Central memory CD8-positive, alpha-beta T cell (primary cell): ENCODE measurements at regions not wholly inside any gene's neighbourhood (a gene's known extent, or its start where the extent isn't known, plus 50 kb on each side); places are given as distances from the start of the nearest gene placed in this dataset.
"Not testable (repeated sequence)": the region's sequence is repeated elsewhere in the genome, so short reads cannot be mapped to it uniquely, and the experiment has no call there.

Source experiments
- ATAC-seq: fragments of 150-1000 bp; cut with Tn5 transposase; replicated peaks from 2 replicates; pipeline ENCODE4 v1.10.0; 2022; ENCODE audit warnings: mild to moderate bottlenecking, moderate FRiP score, moderate number of reproducible peaks; ENCODE audit not compliant: poor library complexity, severe bottlenecking; ENCODE audit errors: extremely low read depth
- DNase-seq, 2 donors: peaks; one replicate each; pipeline ENCODE4 v3.0.0; 2021; ENCODE audit warnings: low spot score in 2 of 2
- H3K27ac Mint-ChIP-seq: one replicate; pipeline ENCODE4 v1.8.0; 2022; ENCODE audit warnings: low read depth, mild to moderate bottlenecking, moderate library complexity, mixed read lengths
- H3K27me3 Mint-ChIP-seq: one replicate; pipeline ENCODE4 v1.8.0; 2022; ENCODE audit warnings: mixed read lengths
- H3K36me3 Mint-ChIP-seq: one replicate; pipeline ENCODE4 v1.8.0; 2022; ENCODE audit warnings: mild to moderate bottlenecking, moderate library complexity, mixed read lengths; ENCODE audit not compliant: insufficient read depth
- H3K4me1 Mint-ChIP-seq: one replicate; pipeline ENCODE4 v1.8.0; 2022; ENCODE audit warnings: mixed read lengths
- H3K4me3 Mint-ChIP-seq: one replicate; pipeline ENCODE4 v1.8.0; 2022; ENCODE audit warnings: mild to moderate bottlenecking, moderate library complexity, mixed read lengths
- H3K9me3 Mint-ChIP-seq: one replicate; pipeline ENCODE4 v1.8.0; 2022; ENCODE audit warnings: mixed read lengths

DNA sequence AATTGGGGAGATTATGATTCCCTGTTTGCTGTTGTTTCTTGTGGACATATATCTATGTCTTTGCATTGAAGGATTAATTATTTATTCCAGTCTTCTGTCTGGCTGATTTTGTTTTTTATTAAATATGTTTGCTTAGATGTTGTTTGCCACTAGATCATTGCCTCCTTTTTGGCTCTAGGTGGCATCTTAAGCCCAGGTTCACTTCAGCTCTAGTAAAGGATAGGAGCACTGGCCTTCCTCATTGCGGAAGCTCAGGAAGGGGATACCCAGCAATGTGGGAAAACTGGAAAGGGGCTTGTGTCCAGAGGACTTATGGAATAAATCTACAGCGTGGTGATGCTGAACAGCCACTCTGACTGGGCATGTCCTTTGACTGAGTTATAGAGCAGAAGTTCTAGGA, 821.6 kb downstream of the PDCD6IP start:
- ATAC-seq (no peak), DNase-seq (no peak)
- Mint-ChIP-seq H3K4me3 (no peak overlapping the region), H3K4me1 (no peaks in the 10 kb centered on the region), H3K36me3 (peaks cover 2% of the 10 kb centered on the region), H3K27ac (no peak overlapping the region), H3K27me3 (no peaks in the 10 kb centered on the region), H3K9me3 (peaks cover 37% of the 10 kb centered on the region)

GRCh38 chr3:34626699-34627098, 828.3 kb downstream of the PDCD6IP start:
- ATAC-seq, result no peak
- H3K4me1 Mint-ChIP-seq, result no peaks in the 10 kb centered on the region
- no peak for DNase-seq
- H3K27me3 Mint-ChIP-seq, result no peaks in the 10 kb centered on the region
- H3K9me3 Mint-ChIP-seq, result peaks cover 19% of the 10 kb centered on the region
- H3K4me3 Mint-ChIP-seq, result no peak overlapping the region
- no peak overlapping the region for H3K27ac Mint-ChIP-seq
- H3K36me3 Mint-ChIP-seq, result peaks cover 2% of the 10 kb centered on the region

GRCh38 chr3:34634939-34635338, 836.5 kb downstream of the PDCD6IP start:
- no peaks in the 10 kb centered on the region for H3K27me3 Mint-ChIP-seq
- no peak for ATAC-seq

DNA sequence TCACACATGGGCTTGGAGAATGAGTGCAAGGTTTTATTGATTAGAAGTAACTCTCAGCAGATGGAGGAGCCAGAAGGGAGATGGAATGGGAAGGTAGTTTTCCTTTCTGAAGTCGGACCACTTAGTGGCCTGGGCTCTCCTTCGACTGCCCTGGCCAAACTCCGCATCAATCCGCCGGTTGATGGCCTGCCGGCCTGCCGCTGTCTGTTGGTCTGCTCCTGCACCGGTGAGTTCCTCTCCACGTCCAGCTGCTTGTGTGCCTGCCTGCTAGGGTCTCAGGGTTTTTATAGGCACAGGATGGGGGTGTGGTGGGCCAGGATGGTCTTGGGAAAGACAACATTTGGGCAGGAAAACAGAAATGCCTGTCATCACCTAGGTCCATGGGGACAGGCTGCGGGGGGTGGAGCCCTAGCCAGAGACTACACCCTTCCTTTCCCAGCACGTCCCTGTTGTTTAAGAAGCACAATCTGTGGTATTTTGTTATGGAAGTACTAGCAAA, 837.0 kb downstream of the PDCD6IP start:
- no peak overlapping the region for H3K27ac Mint-ChIP-seq
- no peaks in the 10 kb centered on the region for H3K36me3 Mint-ChIP-seq
- no peak for DNase-seq
- H3K27me3 Mint-ChIP-seq, result no peaks in the 10 kb centered on the region
- H3K4me1 Mint-ChIP-seq, result no peaks in the 10 kb centered on the region
- H3K4me3 Mint-ChIP-seq, result no peak overlapping the region
- peaks cover 5% of the 10 kb centered on the region for H3K9me3 Mint-ChIP-seq
- no peak for ATAC-seq

More at GRCh38 chr3:34634939-34635338, 836.5 kb downstream of the PDCD6IP start:
- no peak for DNase-seq
- Mint-ChIP-seq H3K4me3 (no peak overlapping the region), H3K4me1 (no peaks in the 10 kb centered on the region), H3K36me3 (no peaks in the 10 kb centered on the region), H3K27ac (no peak overlapping the region), H3K9me3 (peaks cover 5% of the 10 kb centered on the region)

- H3K9me3 Mint-ChIP-seq, result peaks cover 3% of the 10 kb centered on the region
- H3K36me3 Mint-ChIP-seq, result no peaks in the 10 kb centered on the region
- ATAC-seq (no peak), DNase-seq (no peak)
- H3K27ac Mint-ChIP-seq, result no peak overlapping the region
- no peaks in the 10 kb centered on the region for H3K4me1 Mint-ChIP-seq
- no peak overlapping the region for H3K4me3 Mint-ChIP-seq
- H3K27me3 Mint-ChIP-seq, result no peaks in the 10 kb centered on the region
Observed at GRCh38 chr3:34646911-34647460, 848.6 kb downstream of the PDCD6IP start.

- Mint-ChIP-seq H3K4me3 (no peak overlapping the region), H3K9me3 (no peaks in the 10 kb centered on the region), H3K36me3 (no peaks in the 10 kb centered on the region), H3K27me3 (no peaks in the 10 kb centered on the region), H3K4me1 (no peaks in the 10 kb centered on the region), H3K27ac (no peak overlapping the region)
- ATAC-seq (no peak), DNase-seq (no peak)
Observed at GRCh38 chr3:34650131-34650530, 851.7 kb downstream of the PDCD6IP start.

GRCh38 chr3:34668915-34669314, 870.5 kb downstream of the PDCD6IP start:
- Mint-ChIP-seq H3K4me3 (no peak overlapping the region), H3K27ac (no peak overlapping the region), H3K27me3 (no peaks in the 10 kb centered on the region), H3K36me3 (peaks cover 2% of the 10 kb centered on the region), H3K4me1 (no peaks in the 10 kb centered on the region), H3K9me3 (peaks cover 8% of the 10 kb centered on the region)
- DNase-seq (no peak), ATAC-seq (no peak)

- Mint-ChIP-seq H3K27ac (no peak overlapping the region), H3K36me3 (peaks cover 2% of the 10 kb centered on the region), H3K4me1 (no peaks in the 10 kb centered on the region), H3K4me3 (no peak overlapping the region), H3K27me3 (no peaks in the 10 kb centered on the region), H3K9me3 (peaks cover 8% of the 10 kb centered on the region)
- DNase-seq (no peak), ATAC-seq (no peak)
Observed at GRCh38 chr3:34669490-34669889, 871.1 kb downstream of the PDCD6IP start.

DNA sequence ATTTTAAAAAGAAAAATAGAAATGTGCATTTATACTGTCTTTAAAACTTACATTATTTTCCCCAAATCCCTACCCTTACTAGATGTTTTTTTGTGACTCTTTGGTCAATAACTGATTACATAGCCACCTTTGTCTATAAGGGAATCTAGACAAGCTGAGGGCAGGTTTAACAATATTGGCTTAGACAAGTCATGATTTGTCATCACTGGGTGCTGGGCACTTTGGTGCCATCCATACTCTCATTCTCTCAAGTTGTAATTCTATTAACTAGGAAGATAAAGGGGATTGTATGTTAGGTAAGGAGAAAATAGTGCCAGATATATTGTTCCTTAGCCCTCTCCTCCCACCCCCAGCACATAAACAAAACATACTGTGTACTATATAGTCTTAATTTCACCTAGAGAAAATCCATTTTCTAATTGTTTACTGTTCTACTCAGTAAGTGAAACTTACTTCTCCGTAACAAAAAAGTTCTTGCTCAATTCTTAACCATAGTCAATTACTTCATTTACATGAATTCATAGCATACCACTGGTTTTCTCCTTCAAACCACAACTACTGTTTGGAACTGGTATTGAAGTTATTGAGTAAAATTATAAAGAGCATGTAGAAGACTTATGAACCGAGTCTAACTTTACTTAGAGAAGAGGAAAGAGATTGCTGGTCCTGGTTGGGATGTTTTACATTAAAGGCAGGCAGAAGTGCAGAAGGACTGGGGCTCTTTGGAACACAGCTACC, 877.1 kb downstream of the PDCD6IP start:
- ATAC-seq (no peak), DNase-seq (no peak)
- Mint-ChIP-seq H3K27ac (no peak overlapping the region), H3K36me3 (no peaks in the 10 kb centered on the region), H3K4me3 (no peak overlapping the region), H3K27me3 (no peaks in the 10 kb centered on the region), H3K4me1 (no peaks in the 10 kb centered on the region), H3K9me3 (peaks cover 13% of the 10 kb centered on the region)

GRCh38 chr3:34676436-34676835, 878.0 kb downstream of the PDCD6IP start:
- H3K36me3 Mint-ChIP-seq, result no peaks in the 10 kb centered on the region

DNA sequence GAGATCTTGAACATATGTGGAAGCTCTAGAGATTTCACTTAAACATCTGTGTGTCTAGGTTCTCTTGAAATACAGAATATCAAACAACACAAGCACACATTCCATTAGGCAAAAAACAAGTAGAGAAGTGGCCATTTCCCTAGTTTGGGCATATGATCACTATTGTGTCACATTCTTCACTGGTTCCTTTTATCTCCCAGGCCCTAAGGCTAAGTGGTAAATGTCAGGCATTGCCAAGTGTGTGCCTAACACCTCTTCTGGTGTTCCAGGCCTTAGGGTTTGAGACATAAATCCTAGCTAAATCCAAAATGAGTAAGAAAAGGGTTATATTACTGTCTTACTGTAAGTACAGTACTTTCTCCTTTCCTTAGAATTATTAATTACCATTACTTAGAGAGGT, 880.1 kb downstream of the PDCD6IP start:
- peaks cover 5% of the 10 kb centered on the region for H3K9me3 Mint-ChIP-seq
- ATAC-seq (no peak), DNase-seq (no peak)
- H3K4me3 Mint-ChIP-seq, result no peak overlapping the region
- no peaks in the 10 kb centered on the region for H3K36me3 Mint-ChIP-seq
- H3K27ac Mint-ChIP-seq, result no peak overlapping the region
- no peaks in the 10 kb centered on the region for H3K4me1 Mint-ChIP-seq
- H3K27me3 Mint-ChIP-seq, result no peaks in the 10 kb centered on the region

More at GRCh38 chr3:34676436-34676835, 878.0 kb downstream of the PDCD6IP start:
- no peak overlapping the region for H3K27ac Mint-ChIP-seq
- ATAC-seq (no peak), DNase-seq (no peak)
- no peak overlapping the region for H3K4me3 Mint-ChIP-seq
- H3K9me3 Mint-ChIP-seq, result peaks cover 11% of the 10 kb centered on the region
- H3K4me1 Mint-ChIP-seq, result no peaks in the 10 kb centered on the region
- H3K27me3 Mint-ChIP-seq, result no peaks in the 10 kb centered on the region

DNA sequence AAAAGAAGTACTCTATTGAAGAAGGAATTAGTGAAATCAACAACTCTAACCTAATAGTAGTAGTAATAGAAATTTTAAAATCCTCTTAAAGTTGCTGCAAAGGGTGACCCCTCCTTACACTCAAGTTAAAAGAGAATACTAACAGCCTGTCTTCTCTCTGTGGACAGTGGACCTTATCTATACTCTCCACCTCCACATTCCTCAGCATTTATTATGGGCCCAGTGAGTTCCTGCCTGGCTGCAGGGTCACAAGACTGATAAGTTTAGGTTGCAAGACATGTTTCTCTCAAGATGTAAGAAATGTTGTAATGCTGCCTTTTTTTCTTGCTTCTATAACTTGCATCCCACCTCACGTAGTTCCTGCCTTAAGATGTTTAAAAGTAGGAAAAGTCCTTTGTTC, 880.6 kb downstream of the PDCD6IP start:
- not testable (repeated sequence) for H3K27ac Mint-ChIP-seq, H3K36me3 Mint-ChIP-seq, H3K4me3 Mint-ChIP-seq, H3K4me1 Mint-ChIP-seq, ATAC-seq, H3K27me3 Mint-ChIP-seq, H3K9me3 Mint-ChIP-seq, DNase-seq

- peaks cover 5% of the 10 kb centered on the region for H3K9me3 Mint-ChIP-seq
- ATAC-seq (no peak), DNase-seq (no peak)
- H3K36me3 Mint-ChIP-seq, result no peaks in the 10 kb centered on the region
- no peaks in the 10 kb centered on the region for H3K27me3 Mint-ChIP-seq
- H3K27ac Mint-ChIP-seq, result no peak overlapping the region
- no peak overlapping the region for H3K4me3 Mint-ChIP-seq
- no peaks in the 10 kb centered on the region for H3K4me1 Mint-ChIP-seq
Observed at GRCh38 chr3:34683851-34684250, 885.4 kb downstream of the PDCD6IP start.
